ENCODE measurements at regions not wholly inside any gene's neighbourhood (a gene's known extent, or its start where the extent isn't known, plus 50 kb on each side); places are given as distances from the start of the nearest gene placed in this dataset.

DNA sequence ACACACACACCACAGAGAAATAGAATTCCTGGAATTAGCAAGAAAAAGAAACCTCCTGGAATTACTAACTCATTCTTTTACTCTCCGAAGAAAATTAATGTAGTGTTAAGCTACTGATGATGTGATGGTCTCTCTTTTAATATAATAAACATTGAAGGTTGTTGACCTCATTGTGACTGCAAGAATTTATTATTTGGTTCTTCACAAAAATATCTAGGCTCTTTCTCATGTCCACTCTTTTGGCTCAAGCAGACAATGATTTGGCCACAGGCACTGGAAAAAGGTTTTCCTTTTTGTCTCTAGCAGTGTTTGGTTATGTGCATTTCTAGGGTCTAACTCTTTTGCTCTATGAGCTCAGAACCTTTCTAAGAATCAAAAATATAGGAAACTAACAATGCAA lies 811.9 kb downstream of the TENT5A start:
- no peak overlapping the region for H3K27ac ChIP-seq
- TF ChIP-seq ZFX (IDR thresholded peaks at IDR 0.05): no peak
- TF ChIP-seq CTCF (conservative IDR thresholded peaks at IDR 0.05): no peak

DNA sequence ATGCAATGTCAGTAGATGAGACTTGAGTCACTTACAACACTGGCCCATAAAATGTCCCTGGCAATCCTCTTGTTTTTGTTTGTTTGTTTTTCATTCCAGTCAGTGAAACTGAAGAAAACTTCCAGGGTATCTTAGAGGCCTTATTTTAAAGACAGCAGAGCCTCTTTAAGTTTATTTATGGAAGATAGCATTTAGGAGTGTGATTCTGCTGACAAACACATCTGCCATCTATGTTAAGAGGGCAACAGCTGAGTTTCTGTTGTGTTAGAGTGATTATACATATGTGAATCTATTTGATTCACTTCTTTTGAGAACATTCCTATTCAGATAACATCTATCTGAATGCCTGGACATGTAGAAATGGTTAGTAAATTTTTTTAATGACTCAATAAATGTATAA lies 812.6 kb downstream of the TENT5A start:
- TF ChIP-seq CTCF (conservative IDR thresholded peaks at IDR 0.05): no peak
- TF ChIP-seq ZFX (IDR thresholded peaks at IDR 0.05): no peak

DNA sequence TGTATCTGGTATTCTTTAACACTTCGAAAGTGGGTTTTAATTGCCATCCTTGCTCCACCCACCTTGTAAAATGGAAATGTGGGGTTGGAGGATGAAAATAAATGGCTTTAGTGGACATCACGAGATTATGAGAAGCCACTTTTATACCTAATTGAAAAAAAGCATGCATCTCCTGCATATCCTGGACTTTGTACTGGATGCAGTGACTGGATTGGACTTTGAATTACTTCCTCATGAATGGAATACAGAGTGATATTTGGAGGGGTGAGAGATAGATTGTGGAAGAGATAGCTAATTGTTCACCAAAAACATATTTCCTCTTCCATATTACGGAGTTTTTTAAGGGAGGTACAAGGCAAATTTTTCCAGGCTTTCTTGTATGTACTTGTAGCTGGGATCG lies 813.0 kb downstream of the TENT5A start:
- TF ChIP-seq CTCF (conservative IDR thresholded peaks at IDR 0.05): no peak
- no peak for TF ChIP-seq ZFX (IDR thresholded peaks at IDR 0.05)
- H3K27ac ChIP-seq: no peak overlapping the region

More for the DNA sequence above, 812.6 kb downstream of the TENT5A start:
- H3K27ac ChIP-seq: no peak overlapping the region

- TF ChIP-seq CTCF (conservative IDR thresholded peaks at IDR 0.05): no peak
- TF ChIP-seq ZFX (IDR thresholded peaks at IDR 0.05): no peak
- H3K27ac ChIP-seq: no peak overlapping the region
Observed at GRCh38 chr6:80938131-80938530, 814.4 kb downstream of the TENT5A start.

DNA sequence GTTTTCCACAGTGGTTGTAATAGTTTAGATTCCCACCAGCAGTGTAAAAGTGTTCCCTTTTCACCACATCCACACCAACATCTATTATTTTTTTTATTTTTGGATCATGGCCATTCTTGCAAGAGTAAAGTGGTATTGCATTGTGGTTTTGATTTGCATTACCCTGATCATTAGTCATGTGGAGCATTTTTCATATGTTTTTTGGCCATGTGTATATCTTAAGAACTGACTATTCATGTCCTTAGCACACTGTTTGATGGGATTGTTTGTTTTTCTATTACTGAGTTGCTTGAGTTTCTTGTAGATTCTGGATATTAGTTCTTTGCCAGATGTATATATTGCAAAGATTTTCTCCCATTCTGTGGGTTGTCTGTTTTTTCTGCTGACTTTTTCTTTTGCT lies 820.1 kb downstream of the TENT5A start:
- H3K27ac ChIP-seq: no peak overlapping the region
- TF ChIP-seq ZFX (IDR thresholded peaks at IDR 0.05) (no peak), CTCF (conservative IDR thresholded peaks at IDR 0.05) (no peak)

- no peak for TF ChIP-seq ZFX (IDR thresholded peaks at IDR 0.05)
- TF ChIP-seq CTCF (conservative IDR thresholded peaks at IDR 0.05): no peak
Observed at GRCh38 chr6:80930376-80930775, 822.1 kb downstream of the TENT5A start.

DNA sequence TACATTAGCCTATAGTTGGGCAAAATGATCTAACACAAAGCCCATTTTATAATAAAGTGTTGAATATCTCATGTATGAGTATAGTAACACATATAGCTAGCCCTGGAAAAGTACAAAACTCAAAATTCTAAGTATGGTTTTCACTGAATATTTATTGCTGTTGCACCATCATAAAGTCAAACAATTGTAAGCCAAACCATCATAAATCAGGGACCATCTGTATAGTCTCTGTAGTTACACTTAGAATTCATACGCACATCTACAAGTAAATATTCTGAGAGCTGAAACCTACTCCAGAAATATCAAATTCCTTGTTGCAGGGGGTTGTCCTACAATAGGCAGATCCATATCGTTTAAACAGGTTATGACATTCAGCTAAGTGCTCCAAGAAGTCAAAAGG lies 817.3 kb downstream of the BCKDHB start:
- no peak for TF ChIP-seq CTCF (conservative IDR thresholded peaks at IDR 0.05)
- no peak for TF ChIP-seq ZFX (IDR thresholded peaks at IDR 0.05)
- no peak overlapping the region for H3K27ac ChIP-seq

More at GRCh38 chr6:80930376-80930775, 822.1 kb downstream of the TENT5A start:
- no peak overlapping the region for H3K27ac ChIP-seq
